ENCODE measurements at regions not wholly inside any gene's neighbourhood (a gene's known extent, or its start where the extent isn't known, plus 50 kb on each side); places are given as distances from the start of the nearest gene placed in this dataset.

DNA sequence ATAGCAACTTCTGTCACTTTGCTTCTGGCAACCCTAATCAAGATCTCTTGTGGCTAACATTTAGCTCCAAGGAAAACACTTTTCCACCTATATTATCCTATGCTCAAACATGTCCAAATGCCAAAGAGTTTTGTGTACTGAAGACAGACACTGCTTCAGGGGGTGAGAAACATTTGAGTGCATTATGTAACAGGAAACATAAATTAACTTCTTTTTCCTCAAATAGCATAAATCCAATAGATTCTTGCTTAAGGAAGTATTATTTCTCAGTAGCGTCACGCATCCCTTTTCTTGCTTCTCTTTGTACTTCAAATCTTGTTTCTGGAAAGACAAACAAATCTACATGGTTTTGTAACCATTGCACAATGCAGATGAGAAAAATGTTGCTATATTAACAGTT, 839.1 kb downstream of the GLUD2 start:
- H3K4me2 ChIP-seq (ENCODE audit: control insufficient read depth, insufficient read depth) = no peak overlapping the region
- H3K27me3 ChIP-seq (replicated peaks in 1 of 2; ENCODE audit: control insufficient read depth in 2 of 2, insufficient read depth in 2 of 2, low read length in 1 of 2) = no peaks in the 10 kb centered on the region
- ChIA-PET CTCF (no interaction called here), SMC1A (ENCODE audit: uncharacterized antibody, unreplicated experiment) (interaction anchor here (1.1 kb wide), 1 partner anchor 28 kb away, joined by 4 read pairs; no protein-coding TSS in a partner anchor), POLR2A (no interaction called here), RAD21 (ENCODE audit: unreplicated experiment) (no interaction called here)
- H4K20me1 ChIP-seq (ENCODE audit: control insufficient read depth, insufficient read depth) = no peaks in the 10 kb centered on the region
- no peaks in the 10 kb centered on the region for H3K79me2 ChIP-seq (ENCODE audit: control insufficient read depth, insufficient read depth, low read length)
- in situ Hi-C loops (cut with MboI) (no loop called here), intact Hi-C loops (cut with micrococcal nuclease; ENCODE audit: unreplicated experiment) (no loop called here)
- FAIRE-seq (no peak), DNase-seq (ENCODE audit: low read depth, low spot score) (no peak), ATAC-seq (no peak)
- no TSS peak for BruUV-seq (replicated peaks)
- H3K4me1 ChIP-seq (ENCODE audit: control insufficient read depth, insufficient read depth, low read length) = no peaks in the 10 kb centered on the region
- no peaks in the 10 kb centered on the region for H3K36me3 ChIP-seq (ENCODE audit: control insufficient read depth in 2 of 2, insufficient read depth in 2 of 2, low read length in 1 of 2)
- no peak overlapping the region for H3K4me3 ChIP-seq
- H2AFZ ChIP-seq (ENCODE audit: control insufficient read depth, low read depth, low read length) = no peak overlapping the region
- H3K9ac ChIP-seq (ENCODE audit: control insufficient read depth, insufficient read depth, low read length) = no peak overlapping the region
- H3K27ac ChIP-seq (ENCODE audit: control insufficient read depth, insufficient read depth) = no peak overlapping the region
- TF ChIP-seq CBFB (IDR thresholded peaks at IDR 0.05; ENCODE audit: low read depth) (no peak), TARDBP (IDR thresholded peaks at IDR 0.05; ENCODE audit: borderline replicate concordance) (no peak)
- TF ChIP-seq, protein P1, sequence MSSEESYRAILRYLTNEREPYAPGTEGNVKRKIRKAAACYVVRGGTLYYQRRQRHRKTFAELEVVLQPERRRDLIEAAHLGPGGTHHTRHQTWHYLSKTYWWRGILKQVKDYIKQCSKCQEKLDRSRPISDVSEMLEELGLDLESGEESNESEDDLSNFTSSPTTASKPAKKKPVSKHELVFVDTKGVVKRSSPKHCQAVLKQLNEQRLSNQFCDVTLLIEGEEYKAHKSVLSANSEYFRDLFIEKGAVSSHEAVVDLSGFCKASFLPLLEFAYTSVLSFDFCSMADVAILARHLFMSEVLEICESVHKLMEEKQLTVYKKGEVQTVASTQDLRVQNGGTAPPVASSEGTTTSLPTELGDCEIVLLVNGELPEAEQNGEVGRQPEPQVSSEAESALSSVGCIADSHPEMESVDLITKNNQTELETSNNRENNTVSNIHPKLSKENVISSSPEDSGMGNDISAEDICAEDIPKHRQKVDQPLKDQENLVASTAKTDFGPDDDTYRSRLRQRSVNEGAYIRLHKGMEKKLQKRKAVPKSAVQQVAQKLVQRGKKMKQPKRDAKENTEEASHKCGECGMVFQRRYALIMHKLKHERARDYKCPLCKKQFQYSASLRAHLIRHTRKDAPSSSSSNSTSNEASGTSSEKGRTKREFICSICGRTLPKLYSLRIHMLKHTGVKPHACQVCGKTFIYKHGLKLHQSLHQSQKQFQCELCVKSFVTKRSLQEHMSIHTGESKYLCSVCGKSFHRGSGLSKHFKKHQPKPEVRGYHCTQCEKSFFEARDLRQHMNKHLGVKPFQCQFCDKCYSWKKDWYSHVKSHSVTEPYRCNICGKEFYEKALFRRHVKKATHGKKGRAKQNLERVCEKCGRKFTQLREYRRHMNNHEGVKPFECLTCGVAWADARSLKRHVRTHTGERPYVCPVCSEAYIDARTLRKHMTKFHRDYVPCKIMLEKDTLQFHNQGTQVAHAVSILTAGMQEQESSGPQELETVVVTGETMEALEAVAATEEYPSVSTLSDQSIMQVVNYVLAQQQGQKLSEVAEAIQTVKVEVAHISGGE (CRISPR knock-in tag; IDR thresholded peaks at IDR 0.05) = no peak
- WGBS (ENCODE audit: insufficient coverage, insufficient replicate concordance, low lambda C conversion rate, missing lambda C conversion rate) = 55% methylated on average over 2 of the region's 2 CpGs
- H3K9me3 ChIP-seq (replicated peaks; ENCODE audit: control insufficient read depth, insufficient read depth, low read length) = no peaks in the 10 kb centered on the region

DNA sequence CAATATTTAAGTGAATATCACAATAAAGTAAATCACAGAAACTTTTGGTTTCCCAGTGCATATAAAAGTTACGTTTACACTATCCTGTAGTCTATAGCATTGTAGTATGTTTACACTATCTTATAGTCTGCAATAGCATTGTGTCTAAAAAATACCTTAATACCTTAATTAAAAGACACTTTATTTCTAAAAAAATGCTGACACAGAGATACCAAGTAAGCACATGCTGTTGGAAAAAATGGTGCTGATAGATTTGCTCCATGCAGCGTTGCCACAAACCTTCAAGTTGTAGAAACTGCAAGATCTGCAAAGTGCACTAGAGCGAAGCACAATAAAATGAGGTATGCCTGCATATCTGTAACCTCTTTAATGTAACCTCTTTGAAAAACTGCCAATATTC, 847.3 kb downstream of the GLUD2 start:
- no peak overlapping the region for H3K4me3 ChIP-seq
- WGBS (ENCODE audit: insufficient coverage, insufficient replicate concordance, low lambda C conversion rate, missing lambda C conversion rate) = 12% methylated on average over 3 of the region's 3 CpGs
- RAD21 ChIA-PET (ENCODE audit: unreplicated experiment) = no interaction called here
- no peaks in the 10 kb centered on the region for H3K27me3 ChIP-seq (replicated peaks in 1 of 2; ENCODE audit: control insufficient read depth in 2 of 2, insufficient read depth in 2 of 2, low read length in 1 of 2)
- no peaks in the 10 kb centered on the region for H3K79me2 ChIP-seq (ENCODE audit: control insufficient read depth, insufficient read depth, low read length)
- no peaks in the 10 kb centered on the region for H3K9me3 ChIP-seq (replicated peaks; ENCODE audit: control insufficient read depth, insufficient read depth, low read length)
- no peak overlapping the region for H3K4me2 ChIP-seq (ENCODE audit: control insufficient read depth, insufficient read depth)
- SMC1A ChIA-PET (ENCODE audit: uncharacterized antibody, unreplicated experiment) = no interaction called here
- no peak for ATAC-seq
- in situ Hi-C loops (cut with MboI) (no loop called here), intact Hi-C loops (cut with micrococcal nuclease; ENCODE audit: unreplicated experiment) (no loop called here)
- no peaks in the 10 kb centered on the region for H3K4me1 ChIP-seq (ENCODE audit: control insufficient read depth, insufficient read depth, low read length)
- CTCF ChIA-PET = no interaction called here
- H2AFZ ChIP-seq (ENCODE audit: control insufficient read depth, low read depth, low read length) = no peak overlapping the region
- POLR2A ChIA-PET = no interaction called here
- no peak for FAIRE-seq
- DNase-seq (ENCODE audit: low read depth, low spot score) = no peak
- no TSS peak for BruUV-seq (replicated peaks)
- no peak overlapping the region for H3K9ac ChIP-seq (ENCODE audit: control insufficient read depth, insufficient read depth, low read length)
- no peaks in the 10 kb centered on the region for H4K20me1 ChIP-seq (ENCODE audit: control insufficient read depth, insufficient read depth)
- no peak overlapping the region for H3K27ac ChIP-seq (ENCODE audit: control insufficient read depth, insufficient read depth)
- no peaks in the 10 kb centered on the region for H3K36me3 ChIP-seq (ENCODE audit: control insufficient read depth in 2 of 2, insufficient read depth in 2 of 2, low read length in 1 of 2)
- TF ChIP-seq, protein P2, sequence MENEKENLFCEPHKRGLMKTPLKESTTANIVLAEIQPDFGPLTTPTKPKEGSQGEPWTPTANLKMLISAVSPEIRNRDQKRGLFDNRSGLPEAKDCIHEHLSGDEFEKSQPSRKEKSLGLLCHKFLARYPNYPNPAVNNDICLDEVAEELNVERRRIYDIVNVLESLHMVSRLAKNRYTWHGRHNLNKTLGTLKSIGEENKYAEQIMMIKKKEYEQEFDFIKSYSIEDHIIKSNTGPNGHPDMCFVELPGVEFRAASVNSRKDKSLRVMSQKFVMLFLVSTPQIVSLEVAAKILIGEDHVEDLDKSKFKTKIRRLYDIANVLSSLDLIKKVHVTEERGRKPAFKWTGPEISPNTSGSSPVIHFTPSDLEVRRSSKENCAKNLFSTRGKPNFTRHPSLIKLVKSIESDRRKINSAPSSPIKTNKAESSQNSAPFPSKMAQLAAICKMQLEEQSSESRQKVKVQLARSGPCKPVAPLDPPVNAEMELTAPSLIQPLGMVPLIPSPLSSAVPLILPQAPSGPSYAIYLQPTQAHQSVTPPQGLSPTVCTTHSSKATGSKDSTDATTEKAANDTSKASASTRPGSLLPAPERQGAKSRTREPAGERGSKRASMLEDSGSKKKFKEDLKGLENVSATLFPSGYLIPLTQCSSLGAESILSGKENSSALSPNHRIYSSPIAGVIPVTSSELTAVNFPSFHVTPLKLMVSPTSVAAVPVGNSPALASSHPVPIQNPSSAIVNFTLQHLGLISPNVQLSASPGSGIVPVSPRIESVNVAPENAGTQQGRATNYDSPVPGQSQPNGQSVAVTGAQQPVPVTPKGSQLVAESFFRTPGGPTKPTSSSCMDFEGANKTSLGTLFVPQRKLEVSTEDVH (IDR thresholded peaks at IDR 0.05; ENCODE audit: low read depth, partially characterized antibody) = no peak
- TF ChIP-seq DPF2 (IDR thresholded peaks at IDR 0.05) = no peak
- no peak for TF ChIP-seq NRF1 (conservative IDR thresholded peaks at IDR 0.05; ENCODE audit: low read depth, low read length)
- no peak for TF ChIP-seq YBX1 (IDR thresholded peaks at IDR 0.05)
- no peak for TF ChIP-seq YY1 (IDR thresholded peaks at IDR 0.05; ENCODE audit: low read depth, low read length)
- no peak for TF ChIP-seq GATAD2B (conservative IDR thresholded peaks at IDR 0.05; ENCODE audit: low read depth)
- no peak for TF ChIP-seq NFYA (IDR thresholded peaks at IDR 0.05; ENCODE audit: borderline replicate concordance, low read depth, low read length)
- TF ChIP-seq JUND (IDR thresholded peaks at IDR 0.05; ENCODE audit: low read depth, low read length) = no peak
- no peak for TF ChIP-seq ZNF384 (IDR thresholded peaks at IDR 0.05; ENCODE audit: borderline replicate concordance, low read depth, low read length)
- no peak for TF ChIP-seq RBBP5 (conservative IDR thresholded peaks at IDR 0.05)
- no peak for TF ChIP-seq SMAD1 (IDR thresholded peaks at IDR 0.05; ENCODE audit: low read depth, partially characterized antibody)
- TF ChIP-seq CBX5 (IDR thresholded peaks at IDR 0.05; ENCODE audit: low read depth) = no peak

All from GM12878 (cell line).